Neural cell (in vitro differentiated cells): ENCODE measurements at regions not wholly inside any gene's neighbourhood (a gene's known extent, or its start where the extent isn't known, plus 50 kb on each side); places are given as distances from the start of the nearest gene placed in this dataset.

Experiments used
- H2AFZ ChIP-seq: fragments of 200-600, 300-800 bp; sonication (generic), shearing (Covaris generic); 2 replicates; pipeline ENCODE4 v1.6.0; 2014; ENCODE audit warnings: low read depth, mild to moderate bottlenecking, antibody characterized with exemption, low read length, moderate library complexity
- H3F3A ChIP-seq: fragments of 200-600 bp; shearing (Covaris generic); 2 replicates; pipeline ENCODE4 v1.6.1; 2016; ENCODE audit warnings: mild to moderate bottlenecking, moderate library complexity, mixed read lengths, antibody characterized with exemption, low read length; ENCODE audit not compliant: insufficient read depth, poor library complexity, severe bottlenecking
- H3K27ac ChIP-seq: fragments of 200-600, 300-800 bp; sonication (generic), shearing (Covaris generic); 2 replicates; pipeline ENCODE4 v1.5.1; 2014; ENCODE audit warnings: mild to moderate bottlenecking, low read length, moderate library complexity
- H3K27me3 ChIP-seq: fragments of 300-800, 200-600 bp; sonication (generic), shearing (Covaris generic); 2 replicates; pipeline ENCODE4 v1.6.0; 2014; ENCODE audit warnings: mild to moderate bottlenecking, low read depth, low read length, moderate library complexity; ENCODE audit not compliant: insufficient read depth
- H3K36me3 ChIP-seq: fragments of 300-800, 200-600 bp; sonication (generic), shearing (Covaris generic); 2 replicates; pipeline ENCODE4 v1.5.1; 2014; ENCODE audit warnings: mild to moderate bottlenecking, antibody characterized with exemption, low read length, moderate library complexity; ENCODE audit not compliant: insufficient read depth
- H3K4me2 ChIP-seq: fragments of 300-800, 200-600 bp; sonication (generic), shearing (Covaris generic); 2 replicates; pipeline ENCODE4 v1.6.0; 2014; ENCODE audit warnings: mild to moderate bottlenecking, low read length
- H3K4me3 ChIP-seq: fragments of 300-800, 200-600 bp; sonication (generic), shearing (Covaris generic); 2 replicates; pipeline ENCODE4 v1.5.1; 2014; ENCODE audit warnings: mild to moderate bottlenecking, low read length, moderate library complexity
- H3K79me2 ChIP-seq: fragments of 200-600 bp; shearing (Covaris generic); replicated peaks from 2 replicates; pipeline ENCODE4 v1.6.0; 2014; ENCODE audit warnings: mild to moderate bottlenecking, low read length, moderate library complexity; ENCODE audit not compliant: insufficient read depth
- H3K9ac ChIP-seq: fragments of 300-800, 200-600 bp; sonication (generic), shearing (Covaris generic); 2 replicates; pipeline ENCODE4 v1.6.1; 2016; ENCODE audit warnings: mild to moderate bottlenecking, low read length, mixed read lengths
- H3K9me2 ChIP-seq: fragments of 200-600 bp; shearing (Covaris generic); 2 replicates; pipeline ENCODE4 v1.6.1; 2016; ENCODE audit warnings: mild to moderate bottlenecking, low read length, mixed read lengths; ENCODE audit not compliant: insufficient read depth
- H3K9me3 ChIP-seq: fragments of 200-600, 300-800 bp; sonication (generic), shearing (Covaris generic); 2 replicates; pipeline ENCODE4 v1.6.1; 2016; ENCODE audit warnings: mild to moderate bottlenecking, mixed run types, low read length, moderate library complexity, mixed read lengths
- H4K20me1 ChIP-seq: fragments of 200-600 bp; shearing (Covaris generic); 2 replicates; pipeline ENCODE4 v1.6.1; 2016; ENCODE audit warnings: mild to moderate bottlenecking, mixed run types; ENCODE audit not compliant: insufficient read depth
- EP300 ChIP-seq: fragments of 450-650 bp; conservative IDR thresholded peaks from 2 replicates; pipeline ENCODE4 v1.6.1; 2014; ENCODE audit warnings: antibody characterized with exemption, mild to moderate bottlenecking, moderate library complexity; ENCODE audit not compliant: poor library complexity, severe bottlenecking
- EZH2 ChIP-seq: fragments of 200-600, 300-800 bp; shearing (Covaris generic), sonication (generic); IDR thresholded peaks from 2 replicates; pipeline ENCODE4 v1.6.1; 2014; ENCODE audit warnings: antibody characterized with exemption, low read length, borderline replicate concordance, mild to moderate bottlenecking; ENCODE audit not compliant: insufficient read depth, poor library complexity, severe bottlenecking
- MXI1 ChIP-seq: fragments of 450-650 bp; conservative IDR thresholded peaks from 2 replicates; pipeline ENCODE4 v1.6.1; 2014; ENCODE audit warnings: antibody characterized with exemption, mild to moderate bottlenecking; ENCODE audit not compliant: poor library complexity, severe bottlenecking
- POLR2AphosphoS5 ChIP-seq: IDR thresholded peaks from 2 replicates; pipeline ENCODE4 v1.6.1; 2012
- RAD21 ChIP-seq: fragments of 450-650 bp; conservative IDR thresholded peaks from 2 replicates; pipeline ENCODE4 v1.6.1; 2014; ENCODE audit warnings: antibody characterized with exemption, mild to moderate bottlenecking, moderate library complexity
- SMC3 ChIP-seq: fragments of 450-650 bp; conservative IDR thresholded peaks from 2 replicates; pipeline ENCODE4 v1.6.1; 2014; ENCODE audit warnings: antibody characterized with exemption, mild to moderate bottlenecking, moderate library complexity; ENCODE audit not compliant: poor library complexity
- TAF1 ChIP-seq: IDR thresholded peaks from 2 replicates; pipeline ENCODE4 v1.6.1; 2012; ENCODE audit warnings: low read depth
- TF ChIP-seq, protein P1 (sequence below): fragments of 450-650 bp; IDR thresholded peaks from 2 replicates; pipeline ENCODE4 v1.5.1; 2014; ENCODE audit warnings: antibody characterized with exemption, mild to moderate bottlenecking, moderate library complexity; ENCODE audit not compliant: poor library complexity, severe bottlenecking
- TF ChIP-seq, protein P2 (sequence below): IDR thresholded peaks from 2 replicates; pipeline ENCODE4 v1.6.1; 2012; ENCODE audit warnings: borderline replicate concordance

DNA sequence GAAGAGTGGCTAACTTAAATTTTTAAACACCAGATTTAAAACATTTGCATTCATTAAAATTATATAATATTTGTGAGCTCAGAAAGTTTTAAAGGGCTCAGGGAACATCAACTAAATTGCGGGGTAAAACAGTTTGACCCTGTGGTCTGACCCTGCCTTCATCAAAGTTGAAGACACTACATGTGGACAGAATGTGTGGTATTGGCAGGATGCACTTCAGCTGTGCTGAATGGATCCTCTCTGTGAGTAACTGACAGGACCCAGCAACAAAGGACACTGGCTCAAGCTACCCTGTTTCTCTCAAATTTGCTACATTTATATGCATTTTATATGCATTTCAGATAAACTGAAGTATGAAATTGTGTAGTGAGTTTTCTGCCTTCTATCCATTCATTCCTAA is 288.5 kb downstream of the ZNF608 start:
- peaks cover 6% of the 10 kb centered on the region for H3F3A ChIP-seq
- TF ChIP-seq EP300 (no peak), POLR2AphosphoS5 (no peak), SMC3 (no peak), EZH2 (no peak), TAF1 (no peak), MXI1 (no peak), RAD21 (no peak)
- TF ChIP-seq, protein P1, sequence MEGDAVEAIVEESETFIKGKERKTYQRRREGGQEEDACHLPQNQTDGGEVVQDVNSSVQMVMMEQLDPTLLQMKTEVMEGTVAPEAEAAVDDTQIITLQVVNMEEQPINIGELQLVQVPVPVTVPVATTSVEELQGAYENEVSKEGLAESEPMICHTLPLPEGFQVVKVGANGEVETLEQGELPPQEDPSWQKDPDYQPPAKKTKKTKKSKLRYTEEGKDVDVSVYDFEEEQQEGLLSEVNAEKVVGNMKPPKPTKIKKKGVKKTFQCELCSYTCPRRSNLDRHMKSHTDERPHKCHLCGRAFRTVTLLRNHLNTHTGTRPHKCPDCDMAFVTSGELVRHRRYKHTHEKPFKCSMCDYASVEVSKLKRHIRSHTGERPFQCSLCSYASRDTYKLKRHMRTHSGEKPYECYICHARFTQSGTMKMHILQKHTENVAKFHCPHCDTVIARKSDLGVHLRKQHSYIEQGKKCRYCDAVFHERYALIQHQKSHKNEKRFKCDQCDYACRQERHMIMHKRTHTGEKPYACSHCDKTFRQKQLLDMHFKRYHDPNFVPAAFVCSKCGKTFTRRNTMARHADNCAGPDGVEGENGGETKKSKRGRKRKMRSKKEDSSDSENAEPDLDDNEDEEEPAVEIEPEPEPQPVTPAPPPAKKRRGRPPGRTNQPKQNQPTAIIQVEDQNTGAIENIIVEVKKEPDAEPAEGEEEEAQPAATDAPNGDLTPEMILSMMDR, result no peak
- TF ChIP-seq, protein P2, sequence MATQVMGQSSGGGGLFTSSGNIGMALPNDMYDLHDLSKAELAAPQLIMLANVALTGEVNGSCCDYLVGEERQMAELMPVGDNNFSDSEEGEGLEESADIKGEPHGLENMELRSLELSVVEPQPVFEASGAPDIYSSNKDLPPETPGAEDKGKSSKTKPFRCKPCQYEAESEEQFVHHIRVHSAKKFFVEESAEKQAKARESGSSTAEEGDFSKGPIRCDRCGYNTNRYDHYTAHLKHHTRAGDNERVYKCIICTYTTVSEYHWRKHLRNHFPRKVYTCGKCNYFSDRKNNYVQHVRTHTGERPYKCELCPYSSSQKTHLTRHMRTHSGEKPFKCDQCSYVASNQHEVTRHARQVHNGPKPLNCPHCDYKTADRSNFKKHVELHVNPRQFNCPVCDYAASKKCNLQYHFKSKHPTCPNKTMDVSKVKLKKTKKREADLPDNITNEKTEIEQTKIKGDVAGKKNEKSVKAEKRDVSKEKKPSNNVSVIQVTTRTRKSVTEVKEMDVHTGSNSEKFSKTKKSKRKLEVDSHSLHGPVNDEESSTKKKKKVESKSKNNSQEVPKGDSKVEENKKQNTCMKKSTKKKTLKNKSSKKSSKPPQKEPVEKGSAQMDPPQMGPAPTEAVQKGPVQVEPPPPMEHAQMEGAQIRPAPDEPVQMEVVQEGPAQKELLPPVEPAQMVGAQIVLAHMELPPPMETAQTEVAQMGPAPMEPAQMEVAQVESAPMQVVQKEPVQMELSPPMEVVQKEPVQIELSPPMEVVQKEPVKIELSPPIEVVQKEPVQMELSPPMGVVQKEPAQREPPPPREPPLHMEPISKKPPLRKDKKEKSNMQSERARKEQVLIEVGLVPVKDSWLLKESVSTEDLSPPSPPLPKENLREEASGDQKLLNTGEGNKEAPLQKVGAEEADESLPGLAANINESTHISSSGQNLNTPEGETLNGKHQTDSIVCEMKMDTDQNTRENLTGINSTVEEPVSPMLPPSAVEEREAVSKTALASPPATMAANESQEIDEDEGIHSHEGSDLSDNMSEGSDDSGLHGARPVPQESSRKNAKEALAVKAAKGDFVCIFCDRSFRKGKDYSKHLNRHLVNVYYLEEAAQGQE, result no peak
- no peak overlapping the region for H2AFZ ChIP-seq
- H3K4me3 ChIP-seq, result no peak overlapping the region
- H3K9me2 ChIP-seq, result no peaks in the 10 kb centered on the region
- no peaks in the 10 kb centered on the region for H3K27me3 ChIP-seq
- no peaks in the 10 kb centered on the region for H3K79me2 ChIP-seq
- no peak overlapping the region for H3K4me2 ChIP-seq
- no peaks in the 10 kb centered on the region for H4K20me1 ChIP-seq
- H3K9ac ChIP-seq, result no peak overlapping the region
- H3K36me3 ChIP-seq, result no peaks in the 10 kb centered on the region
- no peaks in the 10 kb centered on the region for H3K9me3 ChIP-seq
- H3K27ac ChIP-seq, result no peak overlapping the region

DNA sequence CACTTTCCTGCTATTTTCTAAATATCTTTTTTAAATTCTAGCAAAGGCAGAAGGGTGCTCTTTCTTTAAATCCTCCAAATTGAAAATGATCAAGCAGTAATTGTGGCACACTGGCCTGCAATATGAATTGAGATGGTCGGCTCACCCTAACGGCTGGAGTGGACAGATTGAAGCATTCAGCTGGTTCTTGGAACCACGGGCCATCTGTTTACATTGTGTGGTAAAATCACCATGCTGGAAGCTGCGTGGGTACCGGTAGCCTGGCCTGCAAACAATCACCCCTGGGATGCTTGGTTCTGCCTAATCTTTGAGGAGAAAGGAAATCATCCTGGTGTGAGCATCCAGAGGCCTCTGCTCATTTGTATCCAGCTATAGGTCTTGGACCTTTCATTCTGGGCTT is 289.3 kb downstream of the ZNF608 start:
- TF ChIP-seq, protein P2, result no peak
- TF ChIP-seq MXI1 (no peak), EZH2 (no peak), TAF1 (no peak), RAD21 (no peak), POLR2AphosphoS5 (no peak), SMC3 (no peak), EP300 (no peak)
- TF ChIP-seq, protein P1, result no peak
- Histone ChIP-seq H3K9ac (no peak overlapping the region), H3K9me3 (no peaks in the 10 kb centered on the region), H2AFZ (no peak overlapping the region), H3K4me2 (no peak overlapping the region), H3F3A (peaks cover 6% of the 10 kb centered on the region), H3K9me2 (no peaks in the 10 kb centered on the region), H3K27ac (no peak overlapping the region), H3K36me3 (no peaks in the 10 kb centered on the region), H4K20me1 (no peaks in the 10 kb centered on the region), H3K27me3 (no peaks in the 10 kb centered on the region), H3K79me2 (no peaks in the 10 kb centered on the region), H3K4me3 (no peak overlapping the region)
